ENCODE measurements at regions not wholly inside any gene's neighbourhood (a gene's known extent, or its start where the extent isn't known, plus 50 kb on each side); places are given as distances from the start of the nearest gene placed in this dataset.

DNA sequence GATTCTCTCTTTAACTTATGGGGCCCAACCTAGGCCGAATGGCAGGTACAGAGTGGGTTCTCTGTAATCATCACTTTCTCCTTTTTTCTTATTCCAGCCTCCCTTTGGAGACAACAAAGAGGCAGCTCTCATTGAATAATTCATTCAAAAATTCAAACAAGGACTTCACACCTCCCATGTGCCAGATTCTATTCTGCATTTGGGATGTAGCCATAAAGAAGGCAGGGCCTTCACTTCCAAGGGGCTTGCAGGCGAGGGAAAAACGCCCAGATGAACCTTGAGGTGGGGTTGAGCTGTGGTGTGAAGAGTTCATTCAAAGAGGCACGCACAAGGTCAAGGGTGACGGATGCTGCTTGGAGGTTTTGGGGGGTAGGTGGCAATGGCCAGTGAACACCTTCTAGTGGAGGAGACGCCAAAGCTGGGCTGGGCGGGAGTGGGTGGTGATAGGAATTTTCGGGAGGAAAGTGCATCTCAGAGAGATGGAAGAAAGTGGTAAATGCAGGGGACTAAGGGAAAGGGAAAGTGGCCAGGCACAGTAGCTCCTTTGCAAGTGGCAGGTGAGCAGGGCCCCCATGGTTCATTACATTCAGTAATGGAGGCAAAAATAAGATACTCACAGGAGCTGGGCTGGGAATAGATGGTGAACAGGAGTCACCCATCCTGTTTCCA is 499.6 kb downstream of the MIAT start:
- TF ChIP-seq, protein P1, sequence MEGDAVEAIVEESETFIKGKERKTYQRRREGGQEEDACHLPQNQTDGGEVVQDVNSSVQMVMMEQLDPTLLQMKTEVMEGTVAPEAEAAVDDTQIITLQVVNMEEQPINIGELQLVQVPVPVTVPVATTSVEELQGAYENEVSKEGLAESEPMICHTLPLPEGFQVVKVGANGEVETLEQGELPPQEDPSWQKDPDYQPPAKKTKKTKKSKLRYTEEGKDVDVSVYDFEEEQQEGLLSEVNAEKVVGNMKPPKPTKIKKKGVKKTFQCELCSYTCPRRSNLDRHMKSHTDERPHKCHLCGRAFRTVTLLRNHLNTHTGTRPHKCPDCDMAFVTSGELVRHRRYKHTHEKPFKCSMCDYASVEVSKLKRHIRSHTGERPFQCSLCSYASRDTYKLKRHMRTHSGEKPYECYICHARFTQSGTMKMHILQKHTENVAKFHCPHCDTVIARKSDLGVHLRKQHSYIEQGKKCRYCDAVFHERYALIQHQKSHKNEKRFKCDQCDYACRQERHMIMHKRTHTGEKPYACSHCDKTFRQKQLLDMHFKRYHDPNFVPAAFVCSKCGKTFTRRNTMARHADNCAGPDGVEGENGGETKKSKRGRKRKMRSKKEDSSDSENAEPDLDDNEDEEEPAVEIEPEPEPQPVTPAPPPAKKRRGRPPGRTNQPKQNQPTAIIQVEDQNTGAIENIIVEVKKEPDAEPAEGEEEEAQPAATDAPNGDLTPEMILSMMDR (optimal IDR thresholded peaks at IDR 0.05 in 1 of 3, IDR thresholded peaks at IDR 0.05 in 1 of 3, conservative IDR thresholded peaks at IDR 0.05 in 1 of 3; ENCODE audit: extremely low read depth in 1 of 3, insufficient read depth in 2 of 3, low read length in 3 of 3): no peak
- no peak for TF ChIP-seq EZH2 (IDR thresholded peaks at IDR 0.05; ENCODE audit: low read length)

Measured in keratinocyte (primary cell).